ENCODE measurements at regions not wholly inside any gene's neighbourhood (a gene's known extent, or its start where the extent isn't known, plus 50 kb on each side); places are given as distances from the start of the nearest gene placed in this dataset.

- H3K27me3 ChIP-seq (ENCODE audit: control insufficient read depth in 3 of 3, insufficient read depth in 3 of 3, low read length in 3 of 3): no peaks in the 10 kb centered on the region
- H3K9me3 ChIP-seq (ENCODE audit: control insufficient read depth in 3 of 3, low read length in 3 of 3): no peaks in the 10 kb centered on the region
- H3K27ac ChIP-seq (ENCODE audit: low read depth, low read length): no peak overlapping the region
- H3K9ac ChIP-seq (ENCODE audit: low read depth in 1 of 3, low read length in 3 of 3): no peak overlapping the region
- no peaks in the 10 kb centered on the region for H3K4me1 ChIP-seq (ENCODE audit: control insufficient read depth in 3 of 3, insufficient read depth in 3 of 3, low read length in 3 of 3)
- H3K36me3 ChIP-seq (ENCODE audit: control insufficient read depth in 3 of 3, insufficient read depth in 3 of 3, low read length in 3 of 3): no peaks in the 10 kb centered on the region
- H3K4me3 ChIP-seq (ENCODE audit: low read length in 3 of 3): no peak overlapping the region
Measured at GRCh38 chr7:109497053-109497452, 927.4 kb downstream of the DNAJB9 start.

GRCh38 chr7:109498131-109498530 is 928.5 kb downstream of the DNAJB9 start:
- Histone ChIP-seq H3K36me3 (ENCODE audit: control insufficient read depth in 3 of 3, insufficient read depth in 3 of 3, low read length in 3 of 3) (no peaks in the 10 kb centered on the region), H3K27me3 (ENCODE audit: control insufficient read depth in 3 of 3, insufficient read depth in 3 of 3, low read length in 3 of 3) (no peaks in the 10 kb centered on the region), H3K9ac (ENCODE audit: low read depth in 1 of 3, low read length in 3 of 3) (no peak overlapping the region), H3K27ac (ENCODE audit: low read depth, low read length) (no peak overlapping the region), H3K4me3 (ENCODE audit: low read length in 3 of 3) (no peak overlapping the region), H3K9me3 (ENCODE audit: control insufficient read depth in 3 of 3, low read length in 3 of 3) (no peaks in the 10 kb centered on the region), H3K4me1 (ENCODE audit: control insufficient read depth in 3 of 3, insufficient read depth in 3 of 3, low read length in 3 of 3) (no peaks in the 10 kb centered on the region)

GRCh38 chr7:109503421-109503820 is 933.7 kb downstream of the DNAJB9 start:
- Histone ChIP-seq H3K27ac (ENCODE audit: low read depth, low read length) (no peak overlapping the region), H3K9me3 (ENCODE audit: control insufficient read depth in 3 of 3, low read length in 3 of 3) (no peaks in the 10 kb centered on the region), H3K4me1 (ENCODE audit: control insufficient read depth in 3 of 3, insufficient read depth in 3 of 3, low read length in 3 of 3) (no peaks in the 10 kb centered on the region), H3K4me3 (ENCODE audit: low read length in 3 of 3) (no peak overlapping the region), H3K27me3 (ENCODE audit: control insufficient read depth in 3 of 3, insufficient read depth in 3 of 3, low read length in 3 of 3) (no peaks in the 10 kb centered on the region), H3K9ac (ENCODE audit: low read depth in 1 of 3, low read length in 3 of 3) (no peak overlapping the region), H3K36me3 (ENCODE audit: control insufficient read depth in 3 of 3, insufficient read depth in 3 of 3, low read length in 3 of 3) (no peaks in the 10 kb centered on the region)

- Histone ChIP-seq H3K9ac (ENCODE audit: low read depth in 1 of 3, low read length in 3 of 3) (no peak overlapping the region), H3K36me3 (ENCODE audit: control insufficient read depth in 3 of 3, insufficient read depth in 3 of 3, low read length in 3 of 3) (no peaks in the 10 kb centered on the region), H3K9me3 (ENCODE audit: control insufficient read depth in 3 of 3, low read length in 3 of 3) (no peaks in the 10 kb centered on the region), H3K27me3 (ENCODE audit: control insufficient read depth in 3 of 3, insufficient read depth in 3 of 3, low read length in 3 of 3) (no peaks in the 10 kb centered on the region), H3K4me1 (ENCODE audit: control insufficient read depth in 3 of 3, insufficient read depth in 3 of 3, low read length in 3 of 3) (no peaks in the 10 kb centered on the region), H3K27ac (ENCODE audit: low read depth, low read length) (no peak overlapping the region), H3K4me3 (ENCODE audit: low read length in 3 of 3) (no peak overlapping the region)
Measured at GRCh38 chr7:109522585-109522984, 952.9 kb downstream of the DNAJB9 start.

GRCh38 chr7:109527833-109528232 is 958.2 kb downstream of the DNAJB9 start:
- Histone ChIP-seq H3K4me3 (ENCODE audit: low read length in 3 of 3) (no peak overlapping the region), H3K9me3 (ENCODE audit: control insufficient read depth in 3 of 3, low read length in 3 of 3) (no peaks in the 10 kb centered on the region), H3K36me3 (ENCODE audit: control insufficient read depth in 3 of 3, insufficient read depth in 3 of 3, low read length in 3 of 3) (no peaks in the 10 kb centered on the region), H3K27me3 (ENCODE audit: control insufficient read depth in 3 of 3, insufficient read depth in 3 of 3, low read length in 3 of 3) (no peaks in the 10 kb centered on the region), H3K9ac (ENCODE audit: low read depth in 1 of 3, low read length in 3 of 3) (no peak overlapping the region), H3K4me1 (ENCODE audit: control insufficient read depth in 3 of 3, insufficient read depth in 3 of 3, low read length in 3 of 3) (no peaks in the 10 kb centered on the region), H3K27ac (ENCODE audit: low read depth, low read length) (no peak overlapping the region)

- Histone ChIP-seq H3K4me1 (ENCODE audit: control insufficient read depth in 3 of 3, insufficient read depth in 3 of 3, low read length in 3 of 3) (no peaks in the 10 kb centered on the region), H3K9ac (ENCODE audit: low read depth in 1 of 3, low read length in 3 of 3) (no peak overlapping the region), H3K36me3 (ENCODE audit: control insufficient read depth in 3 of 3, insufficient read depth in 3 of 3, low read length in 3 of 3) (no peaks in the 10 kb centered on the region), H3K27me3 (ENCODE audit: control insufficient read depth in 3 of 3, insufficient read depth in 3 of 3, low read length in 3 of 3) (no peaks in the 10 kb centered on the region), H3K4me3 (ENCODE audit: low read length in 3 of 3) (no peak overlapping the region), H3K9me3 (ENCODE audit: control insufficient read depth in 3 of 3, low read length in 3 of 3) (no peaks in the 10 kb centered on the region), H3K27ac (ENCODE audit: low read depth, low read length) (no peak overlapping the region)
Measured at GRCh38 chr7:109529712-109530111, 960.0 kb downstream of the DNAJB9 start.

GRCh38 chr7:109532262-109532992 is 962.8 kb downstream of the DNAJB9 start:
- Histone ChIP-seq H3K4me3 (ENCODE audit: low read length in 3 of 3) (no peak overlapping the region), H3K9ac (ENCODE audit: low read depth in 1 of 3, low read length in 3 of 3) (no peak overlapping the region), H3K4me1 (ENCODE audit: control insufficient read depth in 3 of 3, insufficient read depth in 3 of 3, low read length in 3 of 3) (no peaks in the 10 kb centered on the region), H3K27me3 (ENCODE audit: control insufficient read depth in 3 of 3, insufficient read depth in 3 of 3, low read length in 3 of 3) (no peaks in the 10 kb centered on the region), H3K9me3 (ENCODE audit: control insufficient read depth in 3 of 3, low read length in 3 of 3) (no peaks in the 10 kb centered on the region), H3K36me3 (ENCODE audit: control insufficient read depth in 3 of 3, insufficient read depth in 3 of 3, low read length in 3 of 3) (no peaks in the 10 kb centered on the region), H3K27ac (ENCODE audit: low read depth, low read length) (no peak overlapping the region)

- Histone ChIP-seq H3K4me3 (ENCODE audit: low read length in 3 of 3) (no peak overlapping the region), H3K27ac (ENCODE audit: low read depth, low read length) (no peak overlapping the region), H3K9me3 (ENCODE audit: control insufficient read depth in 3 of 3, low read length in 3 of 3) (no peaks in the 10 kb centered on the region), H3K4me1 (ENCODE audit: control insufficient read depth in 3 of 3, insufficient read depth in 3 of 3, low read length in 3 of 3) (no peaks in the 10 kb centered on the region), H3K27me3 (ENCODE audit: control insufficient read depth in 3 of 3, insufficient read depth in 3 of 3, low read length in 3 of 3) (no peaks in the 10 kb centered on the region), H3K9ac (ENCODE audit: low read depth in 1 of 3, low read length in 3 of 3) (no peak overlapping the region), H3K36me3 (ENCODE audit: control insufficient read depth in 3 of 3, insufficient read depth in 3 of 3, low read length in 3 of 3) (no peaks in the 10 kb centered on the region)
Measured at GRCh38 chr7:109545686-109546085, 976.0 kb downstream of the DNAJB9 start.

- no peak overlapping the region for H3K9ac ChIP-seq (ENCODE audit: low read depth in 1 of 3, low read length in 3 of 3)
- peak overlapping the region in 1 of 3 donors; percentile 43 for H3K4me3 ChIP-seq (ENCODE audit: low read length in 3 of 3)
- H3K27me3 ChIP-seq (ENCODE audit: control insufficient read depth in 3 of 3, insufficient read depth in 3 of 3, low read length in 3 of 3): no peaks in the 10 kb centered on the region
- no peak overlapping the region for H3K27ac ChIP-seq (ENCODE audit: low read depth, low read length)
- no peaks in the 10 kb centered on the region for H3K4me1 ChIP-seq (ENCODE audit: control insufficient read depth in 3 of 3, insufficient read depth in 3 of 3, low read length in 3 of 3)
- no peaks in the 10 kb centered on the region for H3K9me3 ChIP-seq (ENCODE audit: control insufficient read depth in 3 of 3, low read length in 3 of 3)
- no peaks in the 10 kb centered on the region for H3K36me3 ChIP-seq (ENCODE audit: control insufficient read depth in 3 of 3, insufficient read depth in 3 of 3, low read length in 3 of 3)
Measured at GRCh38 chr7:109549471-109550193, 980.0 kb downstream of the DNAJB9 start.

GRCh38 chr7:109552017-109552416 is 982.3 kb downstream of the DNAJB9 start:
- no peak overlapping the region for H3K4me3 ChIP-seq (ENCODE audit: low read length in 3 of 3)
- no peaks in the 10 kb centered on the region for H3K27me3 ChIP-seq (ENCODE audit: control insufficient read depth in 3 of 3, insufficient read depth in 3 of 3, low read length in 3 of 3)
- H3K36me3 ChIP-seq (ENCODE audit: control insufficient read depth in 3 of 3, insufficient read depth in 3 of 3, low read length in 3 of 3): no peaks in the 10 kb centered on the region
- no peaks in the 10 kb centered on the region for H3K9me3 ChIP-seq (ENCODE audit: control insufficient read depth in 3 of 3, low read length in 3 of 3)
- H3K4me1 ChIP-seq (ENCODE audit: control insufficient read depth in 3 of 3, insufficient read depth in 3 of 3, low read length in 3 of 3): no peaks in the 10 kb centered on the region
- H3K9ac ChIP-seq (ENCODE audit: low read depth in 1 of 3, low read length in 3 of 3): no peak overlapping the region
- no peak overlapping the region for H3K27ac ChIP-seq (ENCODE audit: low read depth, low read length)
